Kidney tubule cell (primary cell): ENCODE measurements at regions not wholly inside any gene's neighbourhood (a gene's known extent, or its start where the extent isn't known, plus 50 kb on each side); places are given as distances from the start of the nearest gene placed in this dataset.
"Not testable (repeated sequence)": the region's sequence is repeated elsewhere in the genome, so short reads cannot be mapped to it uniquely, and the experiment has no call there.

ENCODE experiments used
- DNase-seq: peaks from one replicate; pipeline ENCODE4 v3.0.0-alpha.2; 2018; ENCODE audit warnings: low spot score

DNA sequence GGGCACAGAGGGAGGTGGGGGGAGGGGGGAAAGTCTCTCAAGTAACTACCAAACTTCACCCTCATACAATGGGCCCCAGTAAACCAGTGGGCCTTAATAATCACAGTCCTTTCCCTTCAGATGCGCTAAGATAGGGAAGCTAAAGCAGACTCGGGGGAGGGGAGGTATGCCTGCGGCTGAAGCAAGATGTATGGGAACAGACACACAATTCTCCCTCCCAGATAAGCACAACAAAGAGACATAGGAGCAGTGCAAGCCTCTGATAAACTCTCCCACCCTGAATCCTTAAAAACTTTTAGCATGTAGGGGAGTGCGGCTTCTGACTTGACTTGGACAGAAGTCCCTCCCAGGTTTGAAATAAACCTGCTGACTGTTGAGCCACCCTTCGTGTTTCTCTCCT is 54.7 kb downstream of the PROP1 start:
- not testable (repeated sequence) for DNase-seq

DNA sequence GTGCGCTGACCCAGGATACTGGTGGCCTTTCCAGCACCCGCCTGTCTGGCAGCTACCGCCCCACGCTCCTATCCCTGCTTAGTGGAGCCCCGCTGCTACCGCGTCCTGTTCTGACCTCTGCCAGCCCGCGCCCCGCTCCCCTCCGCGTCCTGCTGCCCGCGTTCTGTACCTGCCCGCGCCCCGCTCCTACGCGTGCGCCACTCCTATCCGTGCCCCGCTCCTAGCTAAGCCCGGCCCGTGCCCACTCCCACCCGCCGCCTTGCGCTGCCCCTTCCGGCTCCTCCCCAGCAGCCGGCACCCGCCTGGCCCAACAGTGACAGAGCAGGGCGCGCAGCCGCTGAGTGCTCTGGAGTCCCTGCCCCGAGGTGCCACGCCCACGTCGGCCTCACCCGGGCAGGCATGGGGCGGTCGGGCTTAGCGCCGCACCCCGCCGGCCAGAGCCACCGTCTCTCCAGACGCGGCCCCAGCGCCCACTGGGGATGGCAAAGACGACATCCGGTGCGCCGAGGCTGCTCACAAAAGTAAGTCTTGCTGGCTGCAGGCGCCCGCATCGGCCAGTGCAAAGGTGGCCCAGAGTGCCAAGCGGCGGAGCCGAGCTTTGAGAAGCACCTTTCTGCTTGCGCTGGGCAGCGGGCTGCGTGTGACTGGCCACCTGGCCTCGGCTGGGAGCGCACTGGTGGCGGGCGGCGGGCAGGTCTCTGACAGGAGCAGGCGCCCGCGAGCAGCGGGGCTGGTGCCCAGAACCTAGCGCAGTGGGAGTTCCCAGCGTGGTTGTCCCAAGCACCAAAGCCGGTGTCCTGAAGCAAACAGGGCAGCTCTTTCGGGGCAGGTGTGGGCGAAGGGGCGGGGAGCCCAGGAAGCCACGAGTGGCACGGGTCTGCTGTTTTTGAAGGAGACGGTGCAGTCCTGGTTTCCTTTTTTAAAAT is 56.5 kb downstream of the PROP1 start:
- peak; percentile 46 for DNase-seq

- DNase-seq = not testable (repeated sequence)
These were observed 57.3 kb downstream of the PROP1 start for GRCh38 chr5:177938767-177939166.

GRCh38 chr5:177934233-177934632 is 61.8 kb downstream of the PROP1 start:
- not testable (repeated sequence) for DNase-seq

DNA sequence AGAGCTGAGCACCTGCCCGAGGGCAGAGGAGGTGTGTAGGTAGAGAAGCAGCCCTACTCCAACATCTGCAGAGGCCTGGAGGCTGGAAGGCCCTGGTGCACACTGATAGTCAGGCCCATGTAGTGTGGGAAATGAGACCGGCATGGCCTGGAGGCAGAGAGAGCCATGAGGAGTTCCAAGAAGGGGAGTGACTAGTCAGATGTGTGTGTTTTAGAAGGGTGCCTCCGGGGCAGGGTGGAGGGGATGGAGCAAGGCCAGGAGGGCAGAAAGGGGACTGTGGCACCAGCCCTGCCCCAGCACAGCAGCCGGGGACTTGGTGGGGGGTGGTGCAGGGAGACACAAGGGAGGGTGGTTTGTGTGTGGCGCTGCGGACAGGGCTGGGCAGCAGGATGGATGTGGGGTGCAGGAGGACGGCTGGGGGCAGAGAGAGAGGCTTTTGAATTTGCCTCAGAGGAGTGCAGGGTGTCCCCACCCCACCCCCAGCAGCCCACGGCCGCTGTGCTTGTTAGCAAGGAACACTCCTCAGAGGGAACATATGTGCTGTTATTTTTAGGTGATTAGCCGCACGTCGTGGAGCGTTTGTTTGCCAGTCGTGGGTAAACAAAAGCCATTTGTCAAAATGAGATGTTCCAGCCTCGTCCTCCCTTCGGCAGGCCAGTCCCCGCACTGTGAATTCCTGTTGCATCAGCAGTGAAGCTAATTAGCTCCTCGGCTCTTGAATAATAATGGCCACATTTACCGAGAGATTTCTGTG is 65.6 kb downstream of the PROP1 start:
- DNase-seq = not testable (repeated sequence)

DNA sequence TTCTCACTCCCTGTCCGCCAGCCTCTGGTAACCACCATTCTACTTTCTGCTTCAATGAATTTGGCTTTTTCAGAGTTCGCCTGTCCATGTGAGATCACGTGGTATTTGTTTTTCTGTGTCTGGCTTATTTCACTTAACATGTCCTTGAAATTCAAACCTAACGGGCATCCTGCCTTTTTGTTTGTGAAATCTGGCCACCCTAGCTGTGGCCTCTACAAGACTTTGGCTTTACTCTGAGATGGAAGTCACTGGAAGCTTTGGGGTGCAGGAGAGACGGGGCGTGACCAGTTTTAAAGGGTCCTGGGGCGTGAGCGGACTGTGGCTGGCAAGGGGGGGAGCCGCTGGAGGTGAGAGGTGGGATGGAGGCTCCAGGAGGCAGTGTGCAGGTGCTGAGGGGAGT is 66.4 kb downstream of the PROP1 start:
- DNase-seq = not testable (repeated sequence)

GRCh38 chr5:177927500-177927899 is 68.5 kb downstream of the PROP1 start:
- not testable (repeated sequence) for DNase-seq

DNA sequence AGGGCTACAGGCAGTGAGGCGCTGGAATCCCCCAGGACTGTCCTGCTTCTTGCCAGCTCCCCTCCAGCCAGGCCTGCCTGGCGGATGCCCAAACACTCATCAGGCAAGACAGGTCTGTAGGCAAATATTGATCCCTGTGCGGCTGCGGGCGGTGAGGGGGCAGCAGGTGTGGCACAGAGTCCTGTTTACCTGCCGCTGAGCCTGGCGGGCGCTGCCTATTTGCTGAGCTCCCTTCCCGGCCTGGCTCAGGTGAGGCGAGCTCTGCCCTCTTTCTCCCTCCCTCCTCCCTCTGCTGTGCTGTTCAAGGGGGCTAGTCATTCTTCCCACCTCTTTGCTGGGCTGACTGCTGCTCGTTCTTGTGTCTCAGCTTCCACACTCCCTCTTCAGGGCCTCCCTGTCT is 71.5 kb downstream of the PROP1 start:
- not testable (repeated sequence) for DNase-seq

DNA sequence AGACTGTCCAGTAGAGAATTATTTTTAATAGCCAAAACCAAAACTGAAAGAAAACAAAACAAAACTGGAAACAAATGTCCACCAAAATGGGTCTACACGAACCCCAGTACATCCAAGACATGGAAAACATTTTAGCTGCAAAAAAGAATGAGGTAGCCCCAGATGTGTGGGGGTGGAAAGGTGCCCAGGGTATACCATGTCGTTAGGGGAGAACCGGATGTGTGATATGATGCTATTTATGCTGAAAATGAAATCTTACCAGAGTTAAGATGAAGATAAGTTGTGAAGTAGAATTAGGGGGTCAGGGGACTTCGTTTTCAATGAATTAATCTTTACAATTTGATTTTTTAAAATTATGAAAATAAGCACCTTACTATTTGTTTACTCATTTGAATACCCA is 72.2 kb downstream of the PROP1 start:
- DNase-seq = not testable (repeated sequence)

- DNase-seq = not testable (repeated sequence)
These were observed 72.9 kb downstream of the PROP1 start for GRCh38 chr5:177923189-177923588.

DNA sequence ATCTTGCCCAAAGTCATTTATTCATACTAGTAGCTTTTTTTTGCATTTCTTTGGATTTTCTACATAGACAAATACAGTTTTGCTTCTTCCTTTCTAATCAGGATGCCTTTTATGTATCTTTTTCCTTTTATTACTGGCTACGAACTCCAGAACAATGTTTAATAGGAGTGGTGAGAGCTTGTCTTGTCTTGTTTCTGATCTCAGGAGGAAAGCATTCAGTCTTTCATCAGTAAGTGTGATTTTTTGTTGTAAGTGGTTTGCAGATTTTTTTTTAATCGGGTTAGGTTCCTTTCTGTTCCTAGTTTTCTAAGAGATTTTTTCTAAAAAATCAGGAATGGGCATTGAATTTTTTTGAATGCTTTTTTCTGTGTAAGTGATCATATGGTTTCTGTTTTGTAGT is 86.8 kb downstream of the PROP1 start:
- DNase-seq = not testable (repeated sequence)

GRCh38 chr5:177902806-177903205 is 93.2 kb downstream of the PROP1 start:
- DNase-seq = not testable (repeated sequence)

GRCh38 chr5:177900066-177900465 is 96.0 kb downstream of the PROP1 start:
- not testable (repeated sequence) for DNase-seq

DNA sequence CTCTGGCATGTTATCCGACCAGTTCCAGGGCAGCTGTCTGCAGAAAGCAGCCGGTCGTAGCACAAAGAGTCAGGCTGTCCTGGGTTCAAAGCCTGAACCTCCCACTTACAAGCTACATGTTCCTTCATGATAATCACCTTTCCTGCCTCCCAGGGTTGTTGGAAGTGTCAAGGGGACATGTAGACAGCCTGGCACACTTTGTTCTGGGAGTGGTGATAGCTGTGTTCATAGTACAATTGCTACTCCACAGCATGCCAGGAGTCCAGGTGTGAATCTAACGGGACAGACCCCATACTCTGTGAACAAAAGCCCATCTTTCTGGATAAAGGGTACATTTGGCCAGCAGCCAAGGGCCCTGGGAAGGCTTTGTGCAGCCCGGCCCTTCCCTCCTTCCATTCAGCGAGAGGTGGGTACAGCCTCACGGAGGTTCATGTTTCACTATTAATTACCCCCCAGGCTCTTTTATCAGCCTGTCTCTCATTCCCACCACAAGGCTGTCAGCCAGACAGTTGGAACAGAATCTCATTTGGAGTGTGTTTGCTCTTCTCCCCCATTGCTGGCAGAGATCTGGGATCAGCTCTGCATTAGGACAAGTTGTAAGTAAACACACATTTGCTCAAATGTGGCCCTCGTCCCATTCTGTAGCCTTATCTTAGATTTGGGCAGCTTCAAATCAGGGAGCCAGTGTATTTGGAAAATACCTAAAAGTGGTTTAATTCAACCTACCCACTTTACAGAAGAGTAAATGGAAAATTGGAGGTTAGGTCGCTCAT is 101.2 kb downstream of the PROP1 start:
- DNase-seq = not testable (repeated sequence)

DNA sequence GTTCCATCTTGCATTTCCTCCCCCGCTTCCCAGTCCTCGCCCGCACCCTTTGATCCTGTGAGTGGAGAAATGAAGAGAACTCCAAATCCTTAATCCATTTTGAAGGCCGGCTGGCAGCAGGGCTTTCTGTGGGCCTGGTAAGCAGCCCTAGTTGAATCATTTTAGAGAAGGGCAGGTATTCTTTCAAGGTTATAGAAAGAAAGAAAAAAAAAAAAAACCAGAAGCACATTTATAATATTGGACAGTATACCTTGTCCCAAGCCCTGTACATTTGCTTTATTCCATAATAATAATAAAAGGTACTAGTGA is 103.7 kb downstream of the PROP1 start:
- DNase-seq = not testable (repeated sequence)

DNA sequence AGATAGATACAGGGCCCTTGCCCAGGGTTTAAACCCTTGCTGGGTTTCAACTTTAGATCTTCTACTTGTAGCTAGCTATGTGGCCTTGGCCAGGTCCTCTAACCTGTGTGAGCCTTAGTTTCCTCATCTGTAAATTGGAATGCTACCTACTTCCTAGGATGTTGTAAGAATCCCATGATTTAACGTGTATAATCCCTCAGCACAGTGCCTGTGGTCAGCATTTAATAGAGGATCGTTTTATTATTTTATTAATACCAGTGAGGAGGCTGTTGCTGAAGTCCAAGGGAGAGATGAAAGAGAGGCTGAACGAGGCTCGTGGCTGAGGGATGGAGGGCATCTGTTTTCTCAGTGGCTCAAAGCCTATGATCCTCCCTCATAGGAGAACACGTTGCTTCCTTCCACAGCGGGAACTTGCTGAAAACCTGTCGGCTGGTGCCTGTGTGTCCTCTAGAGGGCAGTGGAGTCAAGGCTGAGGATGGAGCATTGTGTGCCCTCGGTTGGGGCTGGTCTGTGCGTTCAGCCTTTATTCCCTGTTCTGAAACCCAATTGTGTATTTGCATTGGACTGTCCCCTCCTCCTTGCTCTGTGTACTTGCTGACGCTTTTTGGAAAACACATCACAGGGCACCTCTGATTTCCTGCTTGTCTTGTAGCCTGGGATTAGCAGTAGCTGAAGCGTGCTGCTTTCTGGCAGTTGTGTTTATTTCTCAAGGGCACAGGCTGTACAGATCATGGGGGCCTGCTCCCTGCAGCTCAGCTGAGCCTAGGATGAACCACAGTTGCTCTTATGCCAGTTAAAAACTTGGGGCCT is 104.3 kb downstream of the PROP1 start:
- DNase-seq = not testable (repeated sequence)

- DNase-seq = peak; percentile 1
These were observed 100.6 kb upstream of the FAM153A start for GRCh38 chr5:177883295-177883694.

GRCh38 chr5:177875900-177876238 is 93.2 kb upstream of the FAM153A start:
- DNase-seq = not testable (repeated sequence)

GRCh38 chr5:177875013-177875899 is 92.6 kb upstream of the FAM153A start:
- peak; percentile 2 for DNase-seq

- not testable (repeated sequence) for DNase-seq
These were observed 81.2 kb upstream of the FAM153A start for GRCh38 chr5:177863822-177864446.
